ENCODE measurements at regions not wholly inside any gene's neighbourhood (a gene's known extent, or its start where the extent isn't known, plus 50 kb on each side); places are given as distances from the start of the nearest gene placed in this dataset.
A peak's percentile ranks its signal among the peaks of the same experiment; 100 is the strongest.

- Histone ChIP-seq H3K27me3 (ENCODE audit: control insufficient read depth, insufficient read depth, low read length, poor library complexity, severe bottlenecking) (no peaks in the 10 kb centered on the region), H3K4me1 (ENCODE audit: control insufficient read depth, insufficient read depth, low read length) (peaks cover 10% of the 10 kb centered on the region), H3K9ac (ENCODE audit: extremely low read depth, low read length, poor library complexity, severe bottlenecking) (no peak overlapping the region), H3K4me3 (ENCODE audit: low read length) (no peak overlapping the region), H3K9me3 (ENCODE audit: control insufficient read depth, low read length) (peaks cover 14% of the 10 kb centered on the region), H3K27ac (ENCODE audit: low read depth, low read length) (no peak overlapping the region), H3K36me3 (ENCODE audit: control insufficient read depth, insufficient read depth, low read length) (peaks cover 50% of the 10 kb centered on the region)
- H3K36me3 Mint-ChIP-seq (ENCODE audit: low read depth), result peaks cover 48% of the 10 kb centered on the region
- no peaks in the 10 kb centered on the region for H3K27me3 Mint-ChIP-seq (ENCODE audit: insufficient read depth)
- H3K4me1 Mint-ChIP-seq, result peaks cover 18% of the 10 kb centered on the region
- no peak overlapping the region for H3K27ac Mint-ChIP-seq
- WGBS, 2 experiments (ENCODE audit: insufficient coverage in 1 of 2, insufficient read length in 1 of 2), result 100% methylated on average over 1 of the region's 1 CpG
- no peak overlapping the region for H3K4me3 Mint-ChIP-seq
- peaks cover 23% of the 10 kb centered on the region for H3K9me3 Mint-ChIP-seq
- DNase-seq, result no peak
- TF ChIP-seq CTCF (conservative IDR thresholded peaks at IDR 0.05), result no peak
These were observed 288.5 kb downstream of the SOX4 start for GRCh38 chr6:21881969-21882465.

GRCh38 chr6:21883595-21884328 is 290.2 kb downstream of the SOX4 start:
- Mint-ChIP-seq H3K4me3 (no peak overlapping the region), H3K27me3 (ENCODE audit: insufficient read depth) (no peaks in the 10 kb centered on the region), H3K27ac (peak overlapping the region; percentile 9), H3K36me3 (ENCODE audit: low read depth) (peaks cover 45% of the 10 kb centered on the region), H3K4me1 (peaks cover 18% of the 10 kb centered on the region), H3K9me3 (peaks cover 9% of the 10 kb centered on the region)
- H3K27ac ChIP-seq (ENCODE audit: low read depth, low read length), result no peak overlapping the region
- H3K4me3 ChIP-seq (ENCODE audit: low read length), result no peak overlapping the region
- no peak overlapping the region for H3K9ac ChIP-seq (ENCODE audit: extremely low read depth, low read length, poor library complexity, severe bottlenecking)
- no peaks in the 10 kb centered on the region for H3K27me3 ChIP-seq (ENCODE audit: control insufficient read depth, insufficient read depth, low read length, poor library complexity, severe bottlenecking)
- H3K9me3 ChIP-seq (ENCODE audit: control insufficient read depth, low read length), result no peaks in the 10 kb centered on the region
- peaks cover 43% of the 10 kb centered on the region for H3K36me3 ChIP-seq (ENCODE audit: control insufficient read depth, insufficient read depth, low read length)
- WGBS, 2 experiments (ENCODE audit: insufficient coverage in 1 of 2, insufficient read length in 1 of 2), result 91 to 92% methylated on average over 4 to 5 of the region's 5 CpGs
- H3K4me1 ChIP-seq (ENCODE audit: control insufficient read depth, insufficient read depth, low read length), result peaks cover 10% of the 10 kb centered on the region
- no peak for DNase-seq
- no peak for TF ChIP-seq CTCF (conservative IDR thresholded peaks at IDR 0.05)

- no peak overlapping the region for H3K4me3 ChIP-seq (ENCODE audit: low read length)
- H3K4me1 ChIP-seq (ENCODE audit: control insufficient read depth, insufficient read depth, low read length), result peaks cover 10% of the 10 kb centered on the region
- H3K9me3 Mint-ChIP-seq, result peaks cover 2% of the 10 kb centered on the region
- H3K27ac Mint-ChIP-seq, result no peak overlapping the region
- peaks cover 41% of the 10 kb centered on the region for H3K36me3 Mint-ChIP-seq (ENCODE audit: low read depth)
- H3K9ac ChIP-seq (ENCODE audit: extremely low read depth, low read length, poor library complexity, severe bottlenecking), result no peak overlapping the region
- no peaks in the 10 kb centered on the region for H3K9me3 ChIP-seq (ENCODE audit: control insufficient read depth, low read length)
- peaks cover 15% of the 10 kb centered on the region for H3K4me1 Mint-ChIP-seq
- no peaks in the 10 kb centered on the region for H3K27me3 Mint-ChIP-seq (ENCODE audit: insufficient read depth)
- peak overlapping the region; percentile 90 for H3K27ac ChIP-seq (ENCODE audit: low read depth, low read length)
- WGBS, 2 experiments (ENCODE audit: insufficient coverage in 1 of 2, insufficient read length in 1 of 2), result 92% methylated on average over 1 of the region's 1 CpG; no CpG with 5 or more reads in 1 of the 2 experiments
- H3K4me3 Mint-ChIP-seq, result no peak overlapping the region
- no peaks in the 10 kb centered on the region for H3K27me3 ChIP-seq (ENCODE audit: control insufficient read depth, insufficient read depth, low read length, poor library complexity, severe bottlenecking)
- no peak for DNase-seq
- no peak for TF ChIP-seq CTCF (conservative IDR thresholded peaks at IDR 0.05)
- peaks cover 43% of the 10 kb centered on the region for H3K36me3 ChIP-seq (ENCODE audit: control insufficient read depth, insufficient read depth, low read length)
These were observed 291.6 kb downstream of the SOX4 start for GRCh38 chr6:21885111-21885510.

Data from endodermal cell (in vitro differentiated cells).